Mesenteric fat pad (tissue), 1 donor: ENCODE measurements at regions not wholly inside any gene's neighbourhood (a gene's known extent, or its start where the extent isn't known, plus 50 kb on each side); places are given as distances from the start of the nearest gene placed in this dataset.
"Not testable (repeated sequence)": the region's sequence is repeated elsewhere in the genome, so short reads cannot be mapped to it uniquely, and the experiment has no call there.

Experiments
- DNase-seq: peaks from one replicate; pipeline ENCODE4 v3.0.0-alpha.2; 2020; ENCODE audit warnings: low spot score
- donor health status: DM: yes; HTN: yes; CAD: no.

GRCh38 chr20:22944062-22944461 is 91.0 kb upstream of the SSTR4 start:
- no peak for DNase-seq

DNA sequence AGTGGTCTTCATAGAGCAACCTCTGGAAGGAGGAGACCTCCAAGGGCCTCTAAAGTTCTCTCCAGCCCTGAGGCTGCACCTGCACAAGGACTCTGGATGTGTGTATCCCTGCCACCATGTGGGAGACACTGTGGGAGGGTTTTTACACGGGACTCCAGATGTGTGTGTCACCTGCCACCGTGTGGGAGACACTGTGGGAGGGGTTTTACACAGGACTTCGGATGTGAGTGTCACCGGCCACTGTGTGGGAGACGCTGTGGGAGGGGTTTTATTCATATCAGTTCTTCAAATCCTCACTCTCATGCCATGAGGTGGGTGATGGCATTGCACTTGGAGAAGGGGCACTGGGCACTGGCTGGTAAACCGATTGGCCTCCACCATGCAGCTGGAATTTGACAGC is 90.2 kb upstream of the SSTR4 start:
- no peak for DNase-seq

GRCh38 chr20:22946596-22946995 is 88.5 kb upstream of the SSTR4 start:
- no peak for DNase-seq

- no peak for DNase-seq
Measured at GRCh38 chr20:22949331-22950109, 85.6 kb upstream of the SSTR4 start.

GRCh38 chr20:22951966-22952365 is 83.1 kb upstream of the SSTR4 start:
- no peak for DNase-seq

- no peak for DNase-seq
Measured at GRCh38 chr20:22954661-22955060, 80.5 kb upstream of the SSTR4 start.

GRCh38 chr20:22958390-22958789 is 76.7 kb upstream of the SSTR4 start:
- no peak for DNase-seq

DNA sequence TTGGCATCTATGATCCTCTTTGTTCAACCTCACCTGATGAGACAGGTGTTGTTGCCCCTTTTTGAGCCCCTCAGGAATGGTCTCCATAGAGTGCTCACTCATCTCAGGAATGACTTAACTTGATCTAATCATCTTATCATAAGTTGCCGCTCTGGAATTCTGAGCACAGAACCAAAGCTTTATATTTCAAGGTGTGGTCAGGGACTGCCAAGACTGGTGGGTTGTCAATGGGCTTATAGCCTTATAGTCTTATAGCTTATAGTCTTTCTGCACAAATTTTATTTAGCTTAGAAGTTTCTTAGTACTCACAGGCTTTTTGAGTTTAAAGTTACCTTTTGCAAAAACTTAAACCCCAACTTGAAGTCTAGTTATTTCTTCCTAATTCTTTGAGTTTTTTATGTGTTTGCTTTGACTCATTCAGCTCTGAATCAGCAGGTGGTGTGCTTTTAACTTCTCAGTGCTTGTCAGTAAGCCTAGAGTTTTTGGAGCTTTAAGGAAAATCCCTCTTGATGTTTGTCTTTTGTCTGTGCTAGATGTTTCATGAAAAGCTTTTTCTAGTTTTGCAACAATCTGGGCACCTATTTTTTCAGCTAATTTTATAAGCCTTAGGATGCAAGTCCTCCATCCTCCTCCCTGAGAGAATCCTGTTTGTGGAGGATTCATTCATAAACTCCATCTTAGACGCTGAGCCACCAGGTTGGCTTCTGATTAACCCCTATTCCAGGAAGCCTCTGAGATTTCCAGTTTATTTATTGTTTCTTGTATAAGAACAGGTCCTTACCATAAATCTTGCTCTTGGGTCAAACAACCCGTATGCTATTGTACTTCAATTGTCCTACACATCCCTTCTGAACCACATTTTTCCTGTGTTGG is 72.3 kb upstream of the SSTR4 start:
- no peak for DNase-seq

- DNase-seq: no peak
Measured at GRCh38 chr20:22963581-22963980, 71.5 kb upstream of the SSTR4 start.

DNA sequence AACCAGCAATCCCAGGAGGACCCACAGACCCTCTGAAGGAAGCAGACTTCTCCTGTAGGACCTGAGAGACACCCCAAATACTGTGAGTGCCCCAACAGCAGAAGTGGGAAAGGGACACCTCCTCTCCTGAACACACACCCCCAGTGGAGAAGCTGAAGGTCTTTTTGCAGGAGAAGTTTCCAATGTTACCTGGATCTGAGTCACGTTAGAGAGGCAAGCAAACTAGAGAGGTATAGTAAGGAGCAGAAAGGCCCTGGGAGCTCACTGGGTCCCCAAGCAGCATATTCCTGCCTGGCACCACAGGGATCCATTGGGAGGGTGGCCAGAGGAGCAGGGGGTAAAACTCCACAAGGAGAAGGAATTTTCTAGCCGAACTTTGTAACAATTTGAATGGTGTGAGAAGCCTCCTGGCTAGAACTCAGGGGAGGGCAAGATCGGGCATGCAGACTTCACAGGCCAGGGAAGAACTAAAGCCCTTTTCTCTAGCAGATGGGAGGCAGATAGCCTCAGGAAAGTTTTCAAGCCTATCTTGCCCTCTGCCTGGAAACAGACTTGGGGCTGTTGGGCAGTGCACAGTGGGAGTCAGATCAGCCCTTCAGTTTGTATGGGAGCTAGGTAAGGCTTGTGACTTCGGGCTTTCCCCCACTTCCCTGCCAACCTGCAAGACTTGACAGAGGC is 68.2 kb upstream of the SSTR4 start:
- DNase-seq: no peak

- not testable (repeated sequence) for DNase-seq
Measured at GRCh38 chr20:22967706-22968105, 67.4 kb upstream of the SSTR4 start.

DNA sequence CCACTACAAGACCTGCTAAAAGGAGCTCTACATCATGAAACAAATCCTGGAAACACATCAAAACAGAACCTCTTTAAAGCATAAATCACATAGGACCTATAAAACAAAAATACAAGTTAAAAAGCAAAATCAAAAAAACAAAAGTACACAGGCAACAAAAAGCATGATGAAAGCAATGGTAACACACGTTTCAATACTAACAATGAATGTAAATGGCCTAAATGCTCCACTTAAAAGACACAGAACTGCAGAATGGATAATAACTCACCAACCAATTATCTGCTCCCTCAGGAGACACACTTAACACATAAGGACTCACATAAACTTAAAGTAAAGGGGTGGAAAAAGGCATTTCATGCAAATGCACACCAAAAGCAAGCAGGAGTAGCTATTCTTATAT is 66.1 kb upstream of the SSTR4 start:
- not testable (repeated sequence) for DNase-seq

GRCh38 chr20:22971077-22971476 is 64.0 kb upstream of the SSTR4 start:
- not testable (repeated sequence) for DNase-seq

DNA sequence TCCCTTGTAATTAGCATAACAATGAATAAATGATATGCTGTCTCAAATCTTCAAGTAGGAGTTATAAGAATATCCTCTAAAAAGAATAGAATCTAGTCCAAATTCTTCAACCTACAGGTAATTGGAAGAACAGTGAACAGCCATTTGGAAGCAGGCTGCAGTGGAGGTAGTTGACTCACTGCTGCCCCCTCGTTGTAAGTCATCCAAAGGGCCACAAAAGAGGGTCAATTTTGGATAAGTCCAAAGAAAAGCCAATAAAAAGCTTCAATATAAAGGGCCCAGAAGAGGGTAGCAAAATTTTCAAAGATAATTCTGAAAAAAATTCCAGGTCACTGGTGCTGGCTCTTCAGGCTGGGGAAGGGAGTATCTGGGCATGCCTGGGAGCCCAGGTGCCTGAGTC is 60.8 kb upstream of the SSTR4 start:
- DNase-seq: no peak

GRCh38 chr20:22977047-22977785 is 57.9 kb upstream of the SSTR4 start:
- DNase-seq: no peak

DNA sequence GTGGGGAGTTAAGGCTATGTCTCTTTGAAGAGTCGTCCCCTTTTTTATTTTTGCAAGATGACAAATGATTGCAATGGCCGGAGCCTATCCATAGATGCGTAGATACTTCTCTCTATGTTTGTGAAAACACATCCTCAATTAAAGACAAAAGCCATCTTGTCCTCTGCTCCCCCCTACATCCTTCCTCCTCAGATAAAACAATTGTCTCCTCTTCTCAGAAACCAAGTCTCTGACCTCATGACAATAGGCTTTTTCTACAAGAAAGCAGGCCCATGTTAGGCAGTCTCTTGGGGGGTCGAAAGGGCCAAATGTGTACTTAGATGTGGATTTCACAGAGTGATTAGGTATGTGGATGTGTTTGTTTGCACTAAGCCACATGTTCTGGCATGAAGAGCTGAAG is 51.1 kb upstream of the SSTR4 start:
- DNase-seq: no peak

- no peak for DNase-seq
Measured at GRCh38 chr20:22984606-22985005, 50.5 kb upstream of the SSTR4 start.

DNA sequence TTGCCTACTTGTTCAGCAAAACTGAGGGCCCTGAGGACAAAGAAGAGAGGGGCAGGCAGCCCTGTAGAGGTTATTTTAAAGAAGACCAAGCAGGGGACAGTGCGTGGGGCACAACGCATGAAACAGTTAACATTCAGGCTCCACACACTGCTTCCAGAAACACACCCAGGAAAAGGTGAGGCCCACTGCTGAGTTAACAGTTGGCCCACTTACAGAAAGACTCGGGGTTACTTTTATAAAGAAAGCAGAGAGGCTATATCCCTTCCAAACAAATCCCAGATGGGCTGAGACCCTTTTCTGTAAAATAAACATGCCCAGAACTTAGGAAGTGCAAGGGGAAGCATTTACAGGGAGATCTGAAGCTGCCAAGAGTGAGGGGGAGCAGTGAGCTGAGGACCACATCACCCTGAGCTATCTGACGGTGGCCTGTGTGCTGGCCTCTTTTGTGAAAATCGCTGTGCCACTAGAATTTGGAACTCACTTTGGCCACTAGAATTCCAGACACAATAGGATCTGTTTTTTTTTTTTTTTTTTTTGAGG is 49.8 kb upstream of the SSTR4 start:
- no peak for DNase-seq
